ENCODE measurements at regions not wholly inside any gene's neighbourhood (a gene's known extent, or its start where the extent isn't known, plus 50 kb on each side); places are given as distances from the start of the nearest gene placed in this dataset.
A peak's percentile ranks its signal among the peaks of the same experiment; 100 is the strongest.

DNA sequence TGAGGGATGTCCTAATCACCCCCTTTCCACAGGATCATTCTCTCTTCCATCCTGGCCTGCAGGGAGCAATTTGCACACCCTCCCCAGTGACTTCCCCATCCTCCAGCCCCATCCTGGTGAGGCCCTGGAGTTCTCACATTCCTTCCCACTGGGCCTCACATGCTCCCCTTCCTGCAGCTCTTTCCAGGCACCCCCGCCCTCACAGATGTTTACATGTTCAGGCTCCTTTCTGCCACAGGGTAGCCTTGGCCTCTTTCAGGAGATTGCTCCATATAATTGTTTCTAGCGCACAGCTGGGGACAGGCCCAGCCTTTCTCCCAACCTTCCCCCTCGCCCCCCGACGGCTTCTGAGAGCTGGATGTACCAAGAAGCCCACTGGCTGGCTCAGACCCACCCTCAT is 288.4 kb upstream of the TRIB2 start:
- Mint-ChIP-seq H3K27ac (ENCODE audit: unreplicated experiment) (peak overlapping the region; percentile 84), H3K27me3 (ENCODE audit: low read depth) (no peaks in the 10 kb centered on the region), H3K9me3 (ENCODE audit: low read depth) (no peaks in the 10 kb centered on the region), H3K36me3 (ENCODE audit: low read depth) (no peaks in the 10 kb centered on the region), H3K4me3 (ENCODE audit: unreplicated experiment) (no peak overlapping the region), H3K4me1 (ENCODE audit: low read depth) (peaks cover 45% of the 10 kb centered on the region)
- TF ChIP-seq, protein P1, sequence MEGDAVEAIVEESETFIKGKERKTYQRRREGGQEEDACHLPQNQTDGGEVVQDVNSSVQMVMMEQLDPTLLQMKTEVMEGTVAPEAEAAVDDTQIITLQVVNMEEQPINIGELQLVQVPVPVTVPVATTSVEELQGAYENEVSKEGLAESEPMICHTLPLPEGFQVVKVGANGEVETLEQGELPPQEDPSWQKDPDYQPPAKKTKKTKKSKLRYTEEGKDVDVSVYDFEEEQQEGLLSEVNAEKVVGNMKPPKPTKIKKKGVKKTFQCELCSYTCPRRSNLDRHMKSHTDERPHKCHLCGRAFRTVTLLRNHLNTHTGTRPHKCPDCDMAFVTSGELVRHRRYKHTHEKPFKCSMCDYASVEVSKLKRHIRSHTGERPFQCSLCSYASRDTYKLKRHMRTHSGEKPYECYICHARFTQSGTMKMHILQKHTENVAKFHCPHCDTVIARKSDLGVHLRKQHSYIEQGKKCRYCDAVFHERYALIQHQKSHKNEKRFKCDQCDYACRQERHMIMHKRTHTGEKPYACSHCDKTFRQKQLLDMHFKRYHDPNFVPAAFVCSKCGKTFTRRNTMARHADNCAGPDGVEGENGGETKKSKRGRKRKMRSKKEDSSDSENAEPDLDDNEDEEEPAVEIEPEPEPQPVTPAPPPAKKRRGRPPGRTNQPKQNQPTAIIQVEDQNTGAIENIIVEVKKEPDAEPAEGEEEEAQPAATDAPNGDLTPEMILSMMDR (IDR thresholded peaks at IDR 0.05): no peak
- no peak for DNase-seq (ENCODE audit: low spot score)

DNA sequence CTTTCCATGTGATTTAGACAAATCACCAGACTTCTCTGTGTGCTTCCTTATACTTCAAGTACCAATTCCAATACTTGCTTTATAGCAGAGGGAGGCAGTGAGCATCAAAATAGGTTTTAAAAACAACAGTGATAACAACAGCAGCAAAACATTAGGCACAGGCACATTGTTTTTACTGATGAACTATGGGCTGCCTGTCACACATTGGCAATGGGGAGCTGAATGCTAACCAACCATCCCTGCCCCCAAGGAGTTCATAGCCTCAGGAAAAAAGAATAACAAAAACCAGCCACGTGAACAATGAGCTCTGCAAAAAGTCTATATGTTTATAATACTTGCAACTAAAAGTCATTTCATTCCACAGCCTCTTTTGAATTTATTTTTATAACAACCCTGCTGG is 287.9 kb upstream of the TRIB2 start:
- no peak overlapping the region for H3K4me3 Mint-ChIP-seq (ENCODE audit: unreplicated experiment)
- TF ChIP-seq, protein P1 (IDR thresholded peaks at IDR 0.05): peak; percentile 65
- no peak for DNase-seq (ENCODE audit: low spot score)
- peaks cover 50% of the 10 kb centered on the region for H3K4me1 Mint-ChIP-seq (ENCODE audit: low read depth)
- H3K9me3 Mint-ChIP-seq (ENCODE audit: low read depth): no peaks in the 10 kb centered on the region
- H3K27ac Mint-ChIP-seq (ENCODE audit: unreplicated experiment): peak overlapping the region; percentile 84
- no peaks in the 10 kb centered on the region for H3K27me3 Mint-ChIP-seq (ENCODE audit: low read depth)
- no peaks in the 10 kb centered on the region for H3K36me3 Mint-ChIP-seq (ENCODE audit: low read depth)

DNA sequence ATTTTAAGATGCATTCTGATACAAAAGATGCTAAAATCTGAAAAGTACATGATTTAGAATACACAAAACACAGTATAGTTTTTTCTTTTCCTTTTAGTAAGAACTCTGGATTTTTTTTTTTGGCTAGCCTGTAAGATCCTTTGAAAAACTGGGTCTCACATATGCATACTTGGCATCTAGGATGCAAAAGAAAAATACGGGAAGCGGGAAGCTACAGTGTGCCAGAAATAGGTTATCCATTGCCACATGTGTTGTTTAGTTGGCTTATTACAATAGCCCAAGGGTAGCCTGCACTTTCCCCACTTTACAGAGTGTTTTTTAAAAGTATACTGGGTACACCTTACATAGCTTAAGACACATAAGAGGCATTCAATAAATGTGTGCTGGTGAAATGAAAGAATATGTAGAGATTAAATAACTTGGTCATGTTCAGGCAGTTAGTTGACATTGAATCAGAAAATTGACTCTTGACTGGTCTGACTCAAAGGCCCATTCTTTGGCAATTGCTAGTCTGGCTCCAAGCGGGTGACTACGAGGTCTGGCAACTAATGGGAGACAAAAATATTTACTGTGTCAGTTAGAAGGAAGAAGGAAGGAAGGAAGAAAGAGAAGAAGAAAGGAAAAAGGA is 286.8 kb upstream of the TRIB2 start:
- H3K27ac Mint-ChIP-seq (ENCODE audit: unreplicated experiment): peak overlapping the region; percentile 95
- H3K36me3 Mint-ChIP-seq (ENCODE audit: low read depth): no peaks in the 10 kb centered on the region
- no peak overlapping the region for H3K4me3 Mint-ChIP-seq (ENCODE audit: unreplicated experiment)
- DNase-seq (ENCODE audit: low spot score): no peak
- no peaks in the 10 kb centered on the region for H3K27me3 Mint-ChIP-seq (ENCODE audit: low read depth)
- H3K9me3 Mint-ChIP-seq (ENCODE audit: low read depth): no peaks in the 10 kb centered on the region
- peaks cover 61% of the 10 kb centered on the region for H3K4me1 Mint-ChIP-seq (ENCODE audit: low read depth)
- TF ChIP-seq, protein P1 (IDR thresholded peaks at IDR 0.05): no peak

DNA sequence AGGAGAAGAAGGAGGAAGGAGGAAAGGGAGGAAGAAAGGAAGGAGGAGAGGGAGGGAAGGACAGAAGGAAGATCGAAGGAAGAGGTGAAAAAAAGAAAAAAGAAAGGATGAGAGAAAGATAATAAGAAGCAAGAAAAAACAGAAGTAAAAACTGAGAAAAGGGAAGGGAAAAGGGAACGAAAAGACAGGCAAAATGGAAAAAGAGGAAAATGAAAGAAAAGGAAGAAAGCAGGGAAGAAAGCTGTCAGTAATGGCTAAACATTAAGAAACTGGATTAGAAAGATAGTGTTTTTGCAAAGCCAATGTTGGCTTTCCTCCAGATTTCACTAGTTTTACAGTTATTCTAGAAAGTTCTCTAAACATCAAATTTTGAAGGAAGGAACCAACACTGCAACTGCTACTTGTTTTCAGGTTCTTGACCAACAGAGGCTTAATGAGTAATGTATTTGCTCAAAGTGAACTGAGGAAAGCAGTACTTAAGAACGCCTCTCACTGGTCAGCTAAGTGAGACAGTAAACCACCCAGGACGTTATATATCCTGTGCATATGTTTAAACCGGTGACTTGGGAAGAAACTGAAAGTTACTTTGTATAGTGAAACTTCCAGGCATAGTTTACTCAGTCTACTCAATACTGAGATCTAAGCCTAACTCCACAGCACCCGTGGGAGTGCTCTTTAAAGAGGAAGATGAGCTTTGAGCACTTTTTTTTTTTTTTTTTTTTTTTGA is 286.2 kb upstream of the TRIB2 start:
- Mint-ChIP-seq H3K4me1 (ENCODE audit: low read depth) (peaks cover 68% of the 10 kb centered on the region), H3K27me3 (ENCODE audit: low read depth) (no peaks in the 10 kb centered on the region), H3K9me3 (ENCODE audit: low read depth) (no peaks in the 10 kb centered on the region), H3K27ac (ENCODE audit: unreplicated experiment) (peak overlapping the region; percentile 95), H3K36me3 (ENCODE audit: low read depth) (no peaks in the 10 kb centered on the region), H3K4me3 (ENCODE audit: unreplicated experiment) (no peak overlapping the region)
- no peak for DNase-seq (ENCODE audit: low spot score)
- TF ChIP-seq, protein P1 (IDR thresholded peaks at IDR 0.05): no peak

DNA sequence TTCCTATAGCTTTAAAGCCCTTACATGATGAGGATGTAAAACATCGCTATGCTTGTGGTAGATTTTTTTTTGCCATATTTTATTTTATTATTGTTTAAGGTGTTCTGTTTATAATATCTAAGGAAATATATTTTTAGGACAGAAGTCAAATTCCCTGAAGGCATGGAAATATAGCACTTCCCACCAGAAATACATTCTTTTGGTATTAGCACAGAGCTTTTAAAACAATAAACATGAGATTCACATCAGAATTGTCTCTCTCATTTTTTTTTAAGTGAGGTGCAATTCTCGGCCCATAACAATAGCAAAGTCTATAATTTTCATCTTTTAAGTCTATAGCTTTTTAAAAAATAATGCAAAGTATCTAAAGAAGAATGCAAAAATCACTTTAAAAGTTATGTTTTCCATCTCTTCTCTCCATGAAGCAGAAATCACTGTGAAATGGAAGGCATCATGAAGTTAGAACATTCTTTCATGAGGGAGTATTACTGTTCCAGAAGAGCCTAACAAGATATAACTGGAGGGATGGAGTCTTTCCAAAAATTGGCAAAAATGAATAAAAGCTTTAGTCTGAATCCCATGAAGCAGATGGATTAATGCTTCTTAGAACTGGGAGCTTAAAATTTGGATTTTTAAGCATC is 283.6 kb upstream of the TRIB2 start:
- Mint-ChIP-seq H3K9me3 (ENCODE audit: low read depth) (no peaks in the 10 kb centered on the region), H3K4me3 (ENCODE audit: unreplicated experiment) (no peak overlapping the region), H3K4me1 (ENCODE audit: low read depth) (peaks cover 76% of the 10 kb centered on the region), H3K36me3 (ENCODE audit: low read depth) (no peaks in the 10 kb centered on the region), H3K27ac (ENCODE audit: unreplicated experiment) (peak overlapping the region; percentile 89), H3K27me3 (ENCODE audit: low read depth) (no peaks in the 10 kb centered on the region)
- DNase-seq (ENCODE audit: low spot score): no peak
- TF ChIP-seq, protein P1 (IDR thresholded peaks at IDR 0.05): no peak

Measured in chondrocyte (in vitro differentiated cells).